ENCODE measurements at regions not wholly inside any gene's neighbourhood (a gene's known extent, or its start where the extent isn't known, plus 50 kb on each side); places are given as distances from the start of the nearest gene placed in this dataset.

GRCh38 chr5:39558541-39558940 is 133.8 kb upstream of the DAB2 start:
- H3K4me3 ChIP-seq (ENCODE audit: low read depth, low read length), result no peak overlapping the region
- TF ChIP-seq CTCF (conservative IDR thresholded peaks at IDR 0.05; ENCODE audit: low read depth, low read length), result no peak
- no peak for DNase-seq (ENCODE audit: low read depth)

- H3K4me3 ChIP-seq (ENCODE audit: low read depth, low read length), result no peak overlapping the region
- no peak for TF ChIP-seq CTCF (conservative IDR thresholded peaks at IDR 0.05; ENCODE audit: low read depth, low read length)
- no peak for DNase-seq (ENCODE audit: low read depth)
Observed at GRCh38 chr5:39555788-39556187, 131.0 kb upstream of the DAB2 start.

GRCh38 chr5:39547553-39548154 is 122.9 kb upstream of the DAB2 start:
- peak; percentile 72 for TF ChIP-seq CTCF (conservative IDR thresholded peaks at IDR 0.05; ENCODE audit: low read depth, low read length)
- peak; percentile 82 for DNase-seq (ENCODE audit: low read depth)
- H3K4me3 ChIP-seq (ENCODE audit: low read depth, low read length), result no peak overlapping the region

- H3K4me3 ChIP-seq (ENCODE audit: low read depth, low read length), result no peak overlapping the region
- DNase-seq (ENCODE audit: low read depth), result peak; percentile 46
- no peak for TF ChIP-seq CTCF (conservative IDR thresholded peaks at IDR 0.05; ENCODE audit: low read depth, low read length)
Observed at GRCh38 chr5:39544941-39545340, 120.2 kb upstream of the DAB2 start.

GRCh38 chr5:39543335-39543734 is 118.6 kb upstream of the DAB2 start:
- peak; percentile 34 for DNase-seq (ENCODE audit: low read depth)
- no peak overlapping the region for H3K4me3 ChIP-seq (ENCODE audit: low read depth, low read length)
- no peak for TF ChIP-seq CTCF (conservative IDR thresholded peaks at IDR 0.05; ENCODE audit: low read depth, low read length)

GRCh38 chr5:39542511-39543285 is 117.9 kb upstream of the DAB2 start:
- DNase-seq (ENCODE audit: low read depth), result peak; percentile 28
- no peak for TF ChIP-seq CTCF (conservative IDR thresholded peaks at IDR 0.05; ENCODE audit: low read depth, low read length)
- H3K4me3 ChIP-seq (ENCODE audit: low read depth, low read length), result no peak overlapping the region

GRCh38 chr5:39541920-39542319 is 117.1 kb upstream of the DAB2 start:
- H3K4me3 ChIP-seq (ENCODE audit: low read depth, low read length), result no peak overlapping the region
- no peak for DNase-seq (ENCODE audit: low read depth)
- no peak for TF ChIP-seq CTCF (conservative IDR thresholded peaks at IDR 0.05; ENCODE audit: low read depth, low read length)

Data from choroid plexus epithelial cell (primary cell).